ENCODE measurements at regions not wholly inside any gene's neighbourhood (a gene's known extent, or its start where the extent isn't known, plus 50 kb on each side); places are given as distances from the start of the nearest gene placed in this dataset.

- TF ChIP-seq, protein P1, sequence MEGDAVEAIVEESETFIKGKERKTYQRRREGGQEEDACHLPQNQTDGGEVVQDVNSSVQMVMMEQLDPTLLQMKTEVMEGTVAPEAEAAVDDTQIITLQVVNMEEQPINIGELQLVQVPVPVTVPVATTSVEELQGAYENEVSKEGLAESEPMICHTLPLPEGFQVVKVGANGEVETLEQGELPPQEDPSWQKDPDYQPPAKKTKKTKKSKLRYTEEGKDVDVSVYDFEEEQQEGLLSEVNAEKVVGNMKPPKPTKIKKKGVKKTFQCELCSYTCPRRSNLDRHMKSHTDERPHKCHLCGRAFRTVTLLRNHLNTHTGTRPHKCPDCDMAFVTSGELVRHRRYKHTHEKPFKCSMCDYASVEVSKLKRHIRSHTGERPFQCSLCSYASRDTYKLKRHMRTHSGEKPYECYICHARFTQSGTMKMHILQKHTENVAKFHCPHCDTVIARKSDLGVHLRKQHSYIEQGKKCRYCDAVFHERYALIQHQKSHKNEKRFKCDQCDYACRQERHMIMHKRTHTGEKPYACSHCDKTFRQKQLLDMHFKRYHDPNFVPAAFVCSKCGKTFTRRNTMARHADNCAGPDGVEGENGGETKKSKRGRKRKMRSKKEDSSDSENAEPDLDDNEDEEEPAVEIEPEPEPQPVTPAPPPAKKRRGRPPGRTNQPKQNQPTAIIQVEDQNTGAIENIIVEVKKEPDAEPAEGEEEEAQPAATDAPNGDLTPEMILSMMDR (IDR thresholded peaks at IDR 0.05), result no peak
- no peak for TF ChIP-seq EZH2 (IDR thresholded peaks at IDR 0.05; ENCODE audit: borderline replicate concordance, insufficient read depth, low read depth, low read length, poor library complexity, severe bottlenecking)
Measured at GRCh38 chr4:137422666-137423065, 109.6 kb downstream of the PCDH18 start.
